CD4-positive, alpha-beta T cell (primary cell): ENCODE measurements at regions not wholly inside any gene's neighbourhood (a gene's known extent, or its start where the extent isn't known, plus 50 kb on each side); places are given as distances from the start of the nearest gene placed in this dataset.

Experiments
- ATAC-seq: fragments of 200-7000 bp; cut with Tn5 transposase; one replicate; pipeline ENCODE4 v1.10.0; 2022; ENCODE audit warnings: mild to moderate bottlenecking; ENCODE audit not compliant: poor library complexity
- CTCF ChIA-PET: fragments of 350-600 bp; sonication (Branson Sonifier 250); formaldehyde crosslinking; loops from one replicate; lab custom pipeline; 2021; ENCODE audit warnings: antibody characterized with exemption, inconsistent platforms; lab: Charles Lee
- POLR2A ChIA-PET: fragments of 350-600 bp; sonication (Branson Sonifier 250); formaldehyde crosslinking; loops from one replicate; lab custom pipeline; 2021; ENCODE audit warnings: antibody characterized with exemption, inconsistent platforms; lab: Charles Lee
- DNase-seq, 14 experiments: peaks; one replicate each; pipeline ENCODE4 v3.0.0-alpha.2; 2013 to 2020; ENCODE audit warnings: mixed read lengths in 2 of 14
- H3K27ac ChIP-seq, 2 donors: one replicate each; pipeline versions ENCODE4 v1.5.1 to v1.7.0; 2013; ENCODE audit warnings: low read length in 2 of 2, low read depth in 1 of 2, mild to moderate bottlenecking in 1 of 2
- H3K27me3 ChIP-seq, 2 experiments: 1 replicate in 1 of 2; 2 replicates in 1 of 2; pipeline versions ENCODE4 v1.6.1 to v1.7.0; 2013; ENCODE audit warnings: low read length in 2 of 2, control low read depth in 1 of 2, mild to moderate bottlenecking in 1 of 2, moderate library complexity in 1 of 2; ENCODE audit not compliant: insufficient read depth in 2 of 2, control insufficient read depth in 1 of 2
- H3K36me3 ChIP-seq: one replicate; pipeline ENCODE4 v1.6.1; 2013; ENCODE audit warnings: low read length, control low read depth; ENCODE audit not compliant: insufficient read depth
- H3K4me1 ChIP-seq: one replicate; pipeline ENCODE4 v1.6.1; 2013; ENCODE audit warnings: low read length, control low read depth; ENCODE audit not compliant: insufficient read depth
- H3K4me3 ChIP-seq: one replicate; pipeline ENCODE4 v1.5.1; 2013; ENCODE audit warnings: mild to moderate bottlenecking, low read length, moderate library complexity
- H3K9me3 ChIP-seq, 2 experiments: 1 replicate in 1 of 2; 2 replicates in 1 of 2; pipeline versions ENCODE4 v1.6.1 to v1.7.0; 2013; ENCODE audit warnings: low read length in 2 of 2, mild to moderate bottlenecking in 2 of 2, control low read depth in 1 of 2, moderate library complexity in 1 of 2; ENCODE audit not compliant: control insufficient read depth in 1 of 2, insufficient read depth in 1 of 2
- H3K27ac Mint-ChIP-seq: one replicate; pipeline ENCODE4 v1.8.0; 2020; ENCODE audit warnings: mixed read lengths
- H3K27me3 Mint-ChIP-seq: one replicate; pipeline ENCODE4 v1.8.0; 2021; ENCODE audit warnings: mixed read lengths
- H3K36me3 Mint-ChIP-seq: one replicate; pipeline ENCODE4 v1.8.0; 2021; ENCODE audit warnings: low read depth, mixed read lengths
- H3K4me1 Mint-ChIP-seq: one replicate; pipeline ENCODE4 v1.8.0; 2021; ENCODE audit warnings: low read depth, mixed read lengths
- H3K4me3 Mint-ChIP-seq: one replicate; pipeline ENCODE4 v1.8.0; 2020; ENCODE audit warnings: mild to moderate bottlenecking, mixed read lengths
- H3K9me3 Mint-ChIP-seq: one replicate; pipeline ENCODE4 v1.8.0; 2020; ENCODE audit warnings: mixed read lengths
- intact Hi-C, 2 experiments: fragments of 100-400 bp; cut with DNase I in 1 of 2; cut with micrococcal nuclease in 1 of 2; formaldehyde crosslinking; loops; one replicate each; pipeline versions ENCODE4 v1.15.1 to v1.9.0; 2023 to 2025; cut with DNase I, micrococcal nuclease
- TF ChIP-seq, protein P1 (sequence below): fragments of 200-600 bp; IDR thresholded peaks from one replicate; pipeline ENCODE4 v1.8.0; 2022; ENCODE audit warnings: antibody characterized with exemption, mild to moderate bottlenecking

DNA sequence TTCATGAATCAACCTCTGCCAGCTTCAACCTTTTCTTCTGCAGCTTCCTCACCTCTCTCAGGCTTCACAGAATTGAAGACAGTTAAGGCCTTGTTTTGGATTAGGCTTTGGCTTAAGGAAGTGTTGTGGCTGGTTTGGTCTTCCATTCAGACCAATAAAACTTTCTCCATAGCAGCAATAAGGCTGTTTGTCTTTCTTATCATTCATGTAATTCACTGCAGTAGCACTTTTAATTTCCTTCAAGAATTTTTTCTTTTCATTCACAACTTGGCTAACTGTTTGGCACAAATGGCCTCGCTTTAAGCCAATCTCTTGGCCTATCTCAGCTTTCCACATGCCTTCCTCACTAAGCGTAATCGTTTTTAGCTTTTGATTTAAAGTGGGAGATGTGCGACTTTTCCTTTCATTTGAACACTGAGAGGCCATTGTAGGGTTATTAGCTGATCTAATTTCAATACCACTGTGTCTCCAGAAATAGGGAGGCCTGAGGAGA is 229.5 kb downstream of the IPO8 start:
- Histone ChIP-seq H3K4me3 (no peak overlapping the region), H3K36me3 (no peaks in the 10 kb centered on the region), H3K9me3 (no peaks in the 10 kb centered on the region), H3K27me3 (no peaks in the 10 kb centered on the region), H3K27ac (no peak overlapping the region), H3K4me1 (no peaks in the 10 kb centered on the region)
- H3K27ac Mint-ChIP-seq = no peak overlapping the region
- H3K4me3 Mint-ChIP-seq = no peak overlapping the region
- ChIA-PET POLR2A (no interaction called here), CTCF (no interaction called here)
- peaks cover 7% of the 10 kb centered on the region for H3K9me3 Mint-ChIP-seq
- intact Hi-C loops = no loop called here
- ATAC-seq (no peak), DNase-seq (no peak)
- TF ChIP-seq, protein P1, sequence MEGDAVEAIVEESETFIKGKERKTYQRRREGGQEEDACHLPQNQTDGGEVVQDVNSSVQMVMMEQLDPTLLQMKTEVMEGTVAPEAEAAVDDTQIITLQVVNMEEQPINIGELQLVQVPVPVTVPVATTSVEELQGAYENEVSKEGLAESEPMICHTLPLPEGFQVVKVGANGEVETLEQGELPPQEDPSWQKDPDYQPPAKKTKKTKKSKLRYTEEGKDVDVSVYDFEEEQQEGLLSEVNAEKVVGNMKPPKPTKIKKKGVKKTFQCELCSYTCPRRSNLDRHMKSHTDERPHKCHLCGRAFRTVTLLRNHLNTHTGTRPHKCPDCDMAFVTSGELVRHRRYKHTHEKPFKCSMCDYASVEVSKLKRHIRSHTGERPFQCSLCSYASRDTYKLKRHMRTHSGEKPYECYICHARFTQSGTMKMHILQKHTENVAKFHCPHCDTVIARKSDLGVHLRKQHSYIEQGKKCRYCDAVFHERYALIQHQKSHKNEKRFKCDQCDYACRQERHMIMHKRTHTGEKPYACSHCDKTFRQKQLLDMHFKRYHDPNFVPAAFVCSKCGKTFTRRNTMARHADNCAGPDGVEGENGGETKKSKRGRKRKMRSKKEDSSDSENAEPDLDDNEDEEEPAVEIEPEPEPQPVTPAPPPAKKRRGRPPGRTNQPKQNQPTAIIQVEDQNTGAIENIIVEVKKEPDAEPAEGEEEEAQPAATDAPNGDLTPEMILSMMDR = no peak
- H3K4me1 Mint-ChIP-seq = no peaks in the 10 kb centered on the region
- H3K27me3 Mint-ChIP-seq = no peaks in the 10 kb centered on the region
- no peaks in the 10 kb centered on the region for H3K36me3 Mint-ChIP-seq

DNA sequence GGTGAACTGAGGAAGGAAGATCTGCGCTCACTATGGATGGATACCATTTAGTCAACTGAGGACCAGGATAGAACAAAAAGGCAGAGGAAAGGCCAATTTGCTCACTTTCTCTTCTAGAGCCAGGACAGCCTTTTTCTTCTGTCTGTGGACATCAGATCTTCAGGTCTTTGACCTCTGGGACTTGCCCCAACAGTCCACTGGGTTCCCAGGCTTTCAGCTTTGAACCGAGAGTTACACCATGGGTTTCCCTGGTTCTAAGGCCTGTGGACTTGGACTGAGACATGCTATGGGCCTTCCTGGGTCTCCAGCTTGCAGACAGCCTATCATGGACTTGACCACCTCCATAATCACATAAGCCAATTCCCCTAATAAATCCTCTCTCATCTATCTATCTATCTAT is 232.0 kb downstream of the IPO8 start:
- no peak for DNase-seq
- H3K27me3 ChIP-seq = no peaks in the 10 kb centered on the region
- H3K4me1 ChIP-seq = no peaks in the 10 kb centered on the region
- Mint-ChIP-seq H3K9me3 (peaks cover 8% of the 10 kb centered on the region), H3K4me3 (no peak overlapping the region), H3K4me1 (no peaks in the 10 kb centered on the region), H3K27ac (no peak overlapping the region), H3K36me3 (no peaks in the 10 kb centered on the region), H3K27me3 (no peaks in the 10 kb centered on the region)
- CTCF ChIA-PET = no interaction called here
- TF ChIP-seq, protein P1 = no peak
- H3K36me3 ChIP-seq = no peaks in the 10 kb centered on the region
- POLR2A ChIA-PET = no interaction called here
- H3K27ac ChIP-seq = no peak overlapping the region
- intact Hi-C loops = no loop called here
- no peak for ATAC-seq
- no peak overlapping the region for H3K4me3 ChIP-seq
- no peaks in the 10 kb centered on the region for H3K9me3 ChIP-seq

DNA sequence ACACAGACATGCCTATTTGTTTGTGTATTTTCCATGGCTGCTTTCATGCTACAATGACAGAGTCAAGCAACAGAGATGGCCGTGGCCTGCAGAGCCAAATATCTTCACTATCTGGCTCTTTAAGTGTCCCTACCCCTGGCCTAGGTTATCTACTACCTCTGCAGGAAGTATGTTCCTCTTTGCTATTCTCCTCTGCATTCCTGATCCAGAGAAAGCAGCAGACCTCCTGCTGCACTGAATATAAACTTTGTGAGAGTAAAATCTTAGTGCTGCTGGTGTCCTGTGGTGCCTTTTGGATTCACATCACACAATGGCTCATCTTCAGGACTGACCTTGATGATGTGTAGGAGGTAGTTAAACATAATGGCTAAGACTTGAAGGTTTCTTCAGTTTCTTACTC is 233.4 kb downstream of the IPO8 start:
- ChIA-PET POLR2A (no interaction called here), CTCF (no interaction called here)
- TF ChIP-seq, protein P1 = no peak
- intact Hi-C loops = no loop called here
- no peaks in the 10 kb centered on the region for H3K4me1 ChIP-seq
- no peak overlapping the region for H3K4me3 ChIP-seq
- DNase-seq (no peak), ATAC-seq (no peak)
- Mint-ChIP-seq H3K27me3 (no peaks in the 10 kb centered on the region), H3K36me3 (no peaks in the 10 kb centered on the region), H3K27ac (no peak overlapping the region), H3K4me3 (no peak overlapping the region), H3K9me3 (peaks cover 8% of the 10 kb centered on the region), H3K4me1 (no peaks in the 10 kb centered on the region)
- H3K27ac ChIP-seq = no peak overlapping the region
- H3K36me3 ChIP-seq = no peaks in the 10 kb centered on the region
- H3K27me3 ChIP-seq = no peaks in the 10 kb centered on the region
- H3K9me3 ChIP-seq = no peaks in the 10 kb centered on the region
